GM21576 (cell line): ENCODE measurements at regions not wholly inside any gene's neighbourhood (a gene's known extent, or its start where the extent isn't known, plus 50 kb on each side); places are given as distances from the start of the nearest gene placed in this dataset.
"Not testable (repeated sequence)": the region's sequence is repeated elsewhere in the genome, so short reads cannot be mapped to it uniquely, and the experiment has no call there.

Experiments
- ATAC-seq: cut with Tn5 transposase; IDR thresholded peaks from one replicate; pipeline ENCODE4 v1.9.1; 2021; ENCODE audit warnings: mild to moderate bottlenecking, moderate library complexity; ENCODE audit not compliant: unreplicated experiment

DNA sequence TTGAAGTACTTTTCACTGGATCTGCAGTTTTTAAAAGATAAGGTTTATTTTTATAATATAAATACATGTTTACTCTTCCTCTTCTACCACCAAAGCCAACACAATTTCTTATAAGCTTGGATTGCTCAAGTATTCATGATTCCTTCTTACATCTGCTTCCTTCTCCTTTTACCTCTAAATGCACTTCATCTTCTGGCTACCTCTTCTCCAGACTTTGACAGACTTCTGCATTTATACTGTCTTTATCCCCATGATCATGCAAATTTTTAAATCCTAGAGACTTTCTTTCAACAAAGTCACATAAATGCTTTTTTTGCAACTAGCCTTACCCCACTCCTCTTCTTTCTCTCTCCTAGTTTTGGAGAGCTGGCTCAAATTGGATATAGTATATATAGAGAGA is 142.9 kb downstream of the TFAP2B start:
- no peak for ATAC-seq

DNA sequence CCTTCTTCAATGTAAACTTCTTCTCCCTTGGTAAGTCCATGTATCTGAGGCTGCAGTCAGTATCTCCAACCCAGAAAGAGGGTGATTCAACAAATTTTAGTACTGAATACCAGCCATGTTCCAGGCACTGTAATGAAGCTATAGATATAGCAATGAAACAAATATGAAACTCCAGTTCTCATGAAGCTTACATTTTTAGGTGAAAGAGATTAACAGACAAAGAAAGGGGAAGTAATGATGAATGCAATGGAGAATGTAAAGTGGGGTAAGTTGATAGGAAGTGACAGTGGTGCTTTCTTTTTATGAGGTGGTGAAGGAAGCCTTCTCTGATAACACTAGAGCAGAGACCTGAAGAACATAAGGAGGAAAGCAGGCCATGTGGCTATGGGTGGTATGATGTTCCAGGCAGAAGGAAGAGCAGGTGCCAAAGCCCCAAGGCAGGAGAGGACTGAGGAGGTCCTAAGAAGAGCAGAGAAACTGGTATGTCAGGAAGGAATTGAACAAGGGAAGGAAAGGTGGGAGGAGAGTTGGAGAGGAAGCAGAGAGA is 143.6 kb downstream of the TFAP2B start:
- peak; percentile 46 for ATAC-seq

DNA sequence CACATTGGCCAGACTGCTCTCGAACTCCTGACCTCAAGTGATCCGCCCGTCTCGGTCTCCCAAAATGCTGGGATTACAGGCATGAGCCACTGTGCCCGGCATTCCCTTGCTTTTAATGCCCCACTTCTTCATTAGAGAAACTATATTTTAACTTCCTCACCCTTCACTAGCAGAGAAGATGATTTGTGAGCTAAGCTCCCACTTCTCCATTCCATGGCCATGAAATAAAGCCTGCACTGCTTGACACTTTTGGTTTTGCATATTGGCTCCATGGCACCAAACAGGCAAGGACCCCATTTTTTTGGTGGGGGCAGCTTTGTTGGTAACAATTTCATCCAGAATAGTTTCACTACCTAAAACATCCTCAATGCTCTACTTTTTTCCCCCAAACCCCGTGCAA is 145.3 kb downstream of the TFAP2B start:
- ATAC-seq: no peak

DNA sequence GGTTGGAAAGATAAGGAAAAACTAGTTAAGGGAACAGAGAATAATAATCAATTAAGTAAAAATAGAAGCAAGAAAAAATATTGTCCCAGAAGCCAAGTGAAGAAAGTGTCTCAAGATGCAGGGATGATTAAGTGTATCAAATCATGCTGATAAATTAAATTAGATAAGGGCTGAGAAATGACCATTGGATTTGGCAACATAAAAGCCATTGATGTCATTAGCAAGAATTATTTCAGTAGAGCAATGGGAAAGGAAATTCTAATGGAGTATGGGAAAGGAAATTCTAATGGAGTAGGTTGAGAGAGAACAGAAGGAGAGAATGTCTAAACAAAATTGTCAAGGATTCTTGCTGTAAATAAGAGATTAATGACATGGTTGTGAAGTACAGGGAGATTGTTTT is 146.8 kb downstream of the TFAP2B start:
- no peak for ATAC-seq

DNA sequence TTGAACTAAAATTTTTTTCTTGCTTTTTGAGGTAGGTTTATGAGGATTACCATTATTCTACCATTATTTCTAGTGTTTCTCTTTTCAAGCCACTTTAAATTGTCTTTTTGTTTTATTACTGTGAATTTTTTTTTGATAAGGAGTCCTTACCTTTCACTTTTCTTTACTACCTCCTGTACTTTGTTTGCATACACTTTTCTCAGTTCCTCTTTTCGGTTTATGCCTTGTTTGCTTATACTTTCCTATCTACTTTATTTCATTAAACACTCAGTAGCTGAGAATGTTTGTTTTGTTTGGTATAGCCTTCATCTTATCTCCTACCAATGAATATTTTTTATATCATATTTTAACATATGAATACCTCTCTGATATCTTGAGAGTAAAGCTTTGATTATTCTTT is 147.9 kb downstream of the TFAP2B start:
- peak; percentile 95 for ATAC-seq

DNA sequence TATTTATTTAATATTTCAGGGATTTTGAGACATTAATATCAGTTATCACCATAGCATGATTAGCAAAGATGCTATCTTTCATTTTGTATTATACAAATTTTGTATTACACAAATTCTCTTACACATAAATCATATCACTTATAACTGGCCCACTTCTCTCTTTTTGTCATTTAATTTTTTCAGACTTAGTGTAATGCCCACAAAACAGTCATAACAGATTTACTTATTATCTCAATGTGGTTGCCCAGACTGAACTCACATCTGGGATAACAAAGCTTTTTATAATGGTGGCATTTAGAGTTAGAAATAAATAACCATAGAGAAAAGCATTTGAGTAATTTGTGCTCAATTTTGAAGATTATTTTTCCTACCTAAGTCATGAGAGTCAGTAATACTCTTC is 148.3 kb downstream of the TFAP2B start:
- no peak for ATAC-seq

DNA sequence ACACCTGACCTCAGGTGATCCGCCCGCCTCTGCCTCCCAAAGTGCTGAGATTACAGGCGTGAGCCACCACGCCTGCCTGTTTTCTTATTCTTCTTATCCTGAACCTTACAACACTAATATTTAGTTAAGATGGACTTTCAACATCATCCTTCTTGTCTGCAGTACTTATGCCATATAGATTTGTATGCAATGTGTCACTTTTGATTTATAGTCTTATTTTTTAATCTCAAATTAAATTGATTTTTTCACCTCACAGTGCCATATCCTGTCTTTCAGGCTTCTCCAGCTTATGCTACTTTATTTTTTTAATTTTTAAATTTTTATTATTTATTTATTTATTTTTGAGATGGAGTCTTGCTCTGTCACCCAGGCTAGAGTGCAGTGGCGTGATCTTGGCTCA is 149.6 kb downstream of the TFAP2B start:
- not testable (repeated sequence) for ATAC-seq

DNA sequence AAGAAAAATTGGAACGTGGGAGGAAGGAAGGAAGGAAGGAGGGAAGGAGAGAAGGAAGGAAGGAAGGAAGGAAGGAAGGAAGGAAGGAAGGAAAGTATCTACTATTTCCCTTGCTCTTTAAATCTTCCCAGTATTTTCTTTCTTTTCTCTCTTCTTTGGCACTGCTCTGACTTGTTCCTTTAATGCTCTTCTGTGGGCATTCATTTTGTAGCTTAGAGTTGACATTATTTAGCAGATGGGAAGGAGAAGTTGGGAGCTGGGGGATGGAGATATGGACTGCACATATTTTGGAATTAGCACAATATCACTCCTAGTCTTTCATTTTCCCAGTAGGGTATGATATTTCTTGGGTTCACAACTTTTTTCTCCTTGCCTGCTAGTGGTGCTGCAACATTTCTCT is 152.2 kb downstream of the TFAP2B start:
- ATAC-seq: no peak

DNA sequence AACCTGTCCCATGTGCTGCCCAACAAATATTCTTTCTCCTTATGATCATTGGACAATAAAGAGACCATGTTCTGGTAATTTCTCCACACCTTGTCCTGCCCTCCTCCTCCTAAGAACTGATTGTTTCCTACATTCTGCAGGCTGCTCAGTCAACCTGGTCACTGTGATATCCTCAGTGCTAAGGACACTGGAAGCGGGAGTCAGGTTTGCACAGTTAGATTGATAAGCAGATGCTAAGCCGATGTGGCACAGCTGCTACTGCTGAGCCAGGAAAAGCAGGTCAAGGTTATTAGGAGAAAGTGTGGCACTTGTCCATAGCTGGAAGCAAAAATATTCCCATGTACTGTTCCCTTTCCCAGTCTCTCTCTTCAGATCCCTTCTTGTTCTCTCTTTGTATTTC is 154.8 kb downstream of the TFAP2B start:
- no peak for ATAC-seq

DNA sequence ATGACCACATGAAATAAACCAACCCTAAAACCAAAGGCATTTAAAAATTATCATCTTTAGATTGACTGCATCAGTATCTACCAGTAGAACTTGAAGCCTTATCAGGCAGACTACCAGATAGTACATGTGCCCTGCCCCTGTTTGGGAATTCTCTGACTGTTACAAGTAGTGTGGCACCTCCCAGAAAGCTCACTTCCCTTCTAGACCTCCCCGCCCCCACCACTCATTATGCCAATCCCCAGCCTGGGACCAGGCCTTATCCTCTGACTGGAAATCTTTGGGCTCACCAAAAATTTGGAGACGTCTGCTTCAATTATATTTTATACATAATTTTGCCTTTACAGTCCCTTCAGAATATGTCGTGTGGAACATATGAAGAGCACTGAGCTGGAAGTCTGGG is 155.6 kb downstream of the TFAP2B start:
- no peak for ATAC-seq

DNA sequence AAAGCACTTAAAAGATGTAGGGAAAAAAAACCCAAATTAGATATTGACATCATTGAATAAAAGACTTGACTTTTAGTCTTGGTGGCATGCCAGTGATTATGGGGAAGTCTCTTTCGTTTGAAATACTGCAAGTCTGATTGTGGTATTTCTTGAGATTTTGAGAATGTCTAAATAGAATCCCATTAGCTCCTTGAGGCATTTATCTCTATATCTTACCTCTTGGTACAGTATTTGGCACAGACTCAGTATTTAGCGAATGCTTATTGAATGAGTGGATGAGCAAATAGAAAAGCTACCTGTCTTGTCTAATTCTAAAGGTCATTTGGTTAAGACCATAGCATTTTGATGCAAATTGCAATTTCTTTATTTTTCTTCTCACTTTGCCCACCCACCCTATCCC is 156.5 kb downstream of the TFAP2B start:
- ATAC-seq: no peak

DNA sequence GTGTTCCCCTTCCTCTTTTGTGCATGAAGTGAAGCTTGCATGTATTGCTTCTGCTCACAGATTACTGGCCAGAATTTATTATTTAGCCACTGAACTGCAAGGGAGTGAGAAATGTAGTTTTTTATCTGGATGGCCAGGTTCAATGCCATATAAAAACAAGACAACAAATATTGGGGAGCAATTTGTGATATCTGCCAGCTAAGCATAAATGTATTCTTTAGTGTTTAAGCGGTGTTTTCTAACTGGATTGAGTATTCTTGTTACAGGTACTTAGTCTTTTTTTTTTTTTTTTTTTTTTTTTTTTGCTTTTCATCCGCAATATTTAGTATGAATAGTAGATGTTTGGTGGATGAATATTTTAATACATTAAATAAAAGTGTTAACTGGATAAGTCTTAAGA is 158.2 kb downstream of the TFAP2B start:
- no peak for ATAC-seq

DNA sequence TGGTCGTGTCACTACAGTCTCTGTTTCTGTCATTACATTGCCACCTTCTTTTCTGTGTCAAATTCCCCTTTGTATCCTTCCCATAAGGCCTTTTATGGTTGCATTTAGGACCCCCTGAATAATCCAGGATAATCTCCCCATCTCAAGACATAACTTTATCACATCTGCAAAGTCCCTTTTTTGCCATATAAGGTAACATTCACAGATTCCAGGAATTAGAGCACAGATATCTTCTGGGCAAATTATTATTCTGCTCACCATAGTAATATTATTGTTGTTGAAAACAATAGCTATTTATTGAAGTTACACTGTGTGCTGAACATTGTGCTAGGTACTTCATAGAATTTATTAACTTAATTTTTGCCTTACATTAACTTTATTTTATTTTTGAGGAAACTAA is 159.1 kb downstream of the TFAP2B start:
- ATAC-seq: no peak

DNA sequence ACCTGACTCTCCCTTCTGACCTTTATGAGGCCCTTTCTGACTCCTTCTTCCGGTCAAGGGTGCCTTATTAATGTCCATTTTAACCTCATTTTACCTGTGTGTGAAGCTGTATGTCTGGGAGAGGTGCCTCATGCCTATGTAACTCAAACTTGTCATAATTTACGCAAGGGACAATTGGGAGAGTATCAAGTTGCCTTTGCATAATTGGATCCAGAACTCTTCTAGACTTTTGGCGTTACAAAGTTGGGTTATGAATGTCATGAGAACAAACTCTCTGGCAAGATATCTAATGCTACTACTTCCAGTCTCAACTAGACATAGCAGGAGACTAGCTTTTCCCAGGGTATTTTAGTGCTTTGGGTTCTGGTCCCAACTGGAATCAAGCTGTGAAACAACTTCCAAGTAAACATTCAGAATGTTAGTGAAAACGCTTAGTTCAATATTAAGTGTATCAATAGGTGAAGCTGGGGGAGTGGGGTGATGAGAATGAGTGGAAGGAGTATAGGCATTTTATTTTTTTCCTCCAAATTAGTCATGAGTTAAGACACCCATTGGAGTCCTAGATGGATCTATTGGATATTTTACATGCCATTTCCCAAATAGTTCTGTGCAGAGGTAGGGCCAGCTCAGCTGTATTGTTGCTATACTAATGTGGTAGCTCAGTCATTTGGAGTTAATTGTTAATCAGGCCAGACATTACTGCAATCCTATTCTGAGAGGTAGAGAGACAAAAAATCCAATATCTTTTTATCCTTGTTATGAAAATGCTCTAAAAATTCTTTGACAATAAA is 159.9 kb downstream of the TFAP2B start:
- ATAC-seq: no peak

DNA sequence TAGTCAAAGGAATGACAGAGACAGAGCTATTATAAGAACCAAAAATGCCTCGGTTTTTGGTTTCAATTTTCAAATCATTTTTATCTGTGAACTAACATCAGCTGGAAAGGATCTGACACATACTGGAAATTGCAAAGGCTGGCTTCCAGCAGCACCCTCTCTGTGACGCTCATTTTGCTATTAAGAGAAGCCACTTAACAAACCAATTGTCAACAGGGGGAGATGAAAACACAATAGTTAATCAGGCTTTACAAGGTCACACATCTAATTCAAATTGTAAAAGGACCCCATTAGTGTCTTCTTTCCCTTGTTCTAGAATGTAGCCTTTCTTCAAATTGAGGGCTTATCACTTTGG is 160.5 kb downstream of the TFAP2B start:
- ATAC-seq: no peak

DNA sequence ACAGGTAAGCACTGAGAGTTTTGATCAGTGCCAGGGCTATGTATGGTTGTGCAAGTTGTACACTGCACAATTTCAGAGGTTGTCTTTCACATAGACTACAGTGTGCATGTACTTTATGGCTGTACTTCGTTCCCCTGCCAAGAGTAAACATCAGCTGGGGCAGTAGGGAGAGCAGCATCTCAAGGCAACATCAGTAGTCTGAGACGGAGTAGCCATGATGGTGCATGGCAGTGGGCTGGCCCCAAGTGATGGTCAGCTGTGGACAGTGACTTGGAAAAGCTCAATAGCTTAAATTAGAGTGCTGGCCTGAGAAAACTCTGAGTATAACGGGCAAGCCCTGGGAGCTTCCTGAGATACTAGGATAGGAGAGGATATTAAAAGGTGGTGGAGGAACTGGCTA is 165.5 kb downstream of the TFAP2B start:
- ATAC-seq: no peak

DNA sequence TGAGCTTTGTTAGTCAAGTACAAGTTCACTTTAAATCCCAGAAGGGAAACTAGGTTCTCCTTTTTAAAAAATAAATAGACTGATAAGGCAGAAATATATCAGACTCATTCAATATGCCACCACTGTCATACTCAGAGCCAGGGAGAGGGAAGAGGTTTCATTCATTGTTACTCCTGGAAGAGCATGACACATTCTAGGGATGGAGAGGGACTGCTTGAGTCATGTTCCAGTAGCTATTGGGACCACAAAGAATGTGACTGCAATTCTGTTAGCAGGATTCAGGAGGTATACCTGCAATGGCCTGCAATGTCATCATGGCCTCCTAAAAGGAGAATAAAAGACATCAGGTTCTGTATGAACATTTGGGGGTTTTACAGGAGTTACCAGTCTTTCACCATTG is 167.6 kb downstream of the TFAP2B start:
- no peak for ATAC-seq

DNA sequence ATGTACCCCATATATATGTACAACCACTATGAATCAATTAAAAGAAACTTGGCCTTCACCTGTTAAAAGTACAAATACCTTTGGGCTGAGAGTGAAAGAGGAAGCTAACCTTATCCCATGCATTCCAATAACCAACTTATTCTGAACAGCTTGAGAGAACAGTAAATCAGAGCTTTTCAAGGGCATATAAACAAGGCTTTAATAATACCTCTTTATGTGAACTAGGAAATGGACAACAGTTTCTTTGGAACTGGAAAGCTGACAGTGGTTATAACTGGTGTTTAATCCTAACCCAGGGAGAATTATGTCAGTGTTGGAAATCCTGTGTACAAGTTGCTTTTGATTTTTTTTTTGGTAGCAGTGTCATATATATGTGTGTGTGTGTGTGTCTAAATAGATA is 170.5 kb downstream of the TFAP2B start:
- ATAC-seq: no peak

DNA sequence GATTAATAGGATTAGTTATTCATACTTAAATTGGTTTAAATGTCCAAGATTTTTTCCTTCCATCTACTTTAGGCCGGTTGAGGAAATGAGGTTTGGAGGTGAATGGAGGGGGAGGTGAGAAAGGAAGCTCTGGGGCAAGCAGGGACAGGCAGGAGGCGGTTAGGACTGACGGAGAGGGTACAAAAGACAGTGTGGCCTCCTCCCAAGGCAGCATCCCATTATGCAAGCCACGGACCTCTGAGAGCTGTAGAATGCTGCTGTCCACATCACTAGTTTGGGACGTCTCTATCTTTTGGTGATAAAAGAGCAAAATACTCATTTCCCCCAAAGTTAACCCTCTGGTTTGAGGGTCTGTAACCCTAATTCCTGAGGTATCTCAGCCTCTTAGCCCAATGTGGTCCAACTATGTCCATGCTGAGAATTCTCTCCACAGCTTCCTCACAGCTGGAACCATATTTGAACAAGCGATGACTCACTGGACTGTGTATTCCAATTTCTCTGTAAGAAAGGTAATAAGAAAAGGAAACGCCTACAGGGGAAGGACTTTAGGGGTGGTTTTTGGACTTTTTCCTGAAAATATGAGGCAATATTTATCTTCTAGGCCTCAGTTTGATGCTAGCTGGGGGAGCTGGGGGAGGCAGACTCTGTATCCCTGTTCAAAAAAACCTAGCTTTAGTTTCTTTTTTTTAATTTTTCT is 172.2 kb downstream of the TFAP2B start:
- no peak for ATAC-seq

DNA sequence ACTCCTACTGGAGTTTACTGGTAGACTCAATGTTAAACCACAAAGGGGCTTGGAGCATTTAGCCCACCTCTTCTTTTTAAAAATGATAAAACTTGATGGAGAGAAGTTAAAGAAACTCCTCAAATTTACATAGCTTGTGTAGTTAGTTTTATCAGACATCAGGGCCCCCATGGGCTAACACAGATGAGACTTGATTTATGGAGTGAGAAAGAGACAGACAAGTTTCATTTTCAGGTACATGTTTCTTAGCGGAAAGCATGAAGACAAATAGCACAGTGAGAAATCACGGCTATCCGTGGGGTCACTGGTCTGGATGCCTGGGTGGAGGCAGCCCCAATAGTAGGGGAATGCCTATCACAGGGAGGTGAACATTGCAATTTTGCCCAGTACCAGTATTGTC is 173.6 kb downstream of the TFAP2B start:
- no peak for ATAC-seq

DNA sequence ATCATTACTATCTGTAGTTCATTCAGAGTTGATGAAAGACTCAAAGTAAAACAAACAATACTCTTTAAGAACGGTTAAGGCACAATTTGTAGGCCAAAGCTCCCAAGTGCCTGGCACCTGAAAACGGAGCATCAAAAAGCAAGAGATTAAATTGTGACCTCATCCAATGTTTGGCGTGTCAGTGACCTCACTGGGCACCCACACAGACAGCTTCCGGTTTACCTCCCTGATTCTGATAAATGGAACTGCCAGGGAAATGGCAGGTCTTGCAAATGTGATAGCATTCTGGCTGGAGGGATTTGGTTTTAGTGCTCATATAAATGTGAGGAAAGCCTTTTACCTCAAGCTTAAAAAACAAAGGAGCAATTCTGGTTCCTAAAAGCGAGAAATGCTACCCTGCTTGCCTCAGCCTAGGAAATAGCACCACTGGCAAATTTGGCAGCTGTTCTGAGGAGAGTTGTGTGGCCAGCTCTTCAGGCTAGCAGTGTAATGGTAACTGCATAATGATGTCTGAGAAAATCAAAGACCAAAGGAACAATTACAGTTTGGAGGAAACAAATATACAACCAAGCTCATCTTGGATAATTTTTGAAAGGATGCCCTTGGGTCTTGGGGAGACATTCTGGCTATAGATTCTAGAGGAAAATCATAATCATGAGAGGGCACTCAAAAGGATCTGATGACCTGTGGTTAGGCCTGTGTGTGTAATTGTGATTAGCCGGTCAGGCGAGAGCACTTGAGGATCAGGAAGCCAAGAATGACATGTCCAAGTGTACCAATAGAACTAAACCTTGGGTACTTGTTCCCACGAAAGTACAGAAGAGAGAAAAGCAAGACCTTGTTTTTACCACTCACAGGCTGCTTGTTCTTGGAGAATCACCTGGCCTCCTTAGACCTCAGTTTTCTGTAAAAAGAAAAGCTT is 174.3 kb downstream of the TFAP2B start:
- no peak for ATAC-seq
